ENCODE measurements at regions not wholly inside any gene's neighbourhood (a gene's known extent, or its start where the extent isn't known, plus 50 kb on each side); places are given as distances from the start of the nearest gene placed in this dataset.
"Not testable (repeated sequence)": the region's sequence is repeated elsewhere in the genome, so short reads cannot be mapped to it uniquely, and the experiment has no call there.

DNA sequence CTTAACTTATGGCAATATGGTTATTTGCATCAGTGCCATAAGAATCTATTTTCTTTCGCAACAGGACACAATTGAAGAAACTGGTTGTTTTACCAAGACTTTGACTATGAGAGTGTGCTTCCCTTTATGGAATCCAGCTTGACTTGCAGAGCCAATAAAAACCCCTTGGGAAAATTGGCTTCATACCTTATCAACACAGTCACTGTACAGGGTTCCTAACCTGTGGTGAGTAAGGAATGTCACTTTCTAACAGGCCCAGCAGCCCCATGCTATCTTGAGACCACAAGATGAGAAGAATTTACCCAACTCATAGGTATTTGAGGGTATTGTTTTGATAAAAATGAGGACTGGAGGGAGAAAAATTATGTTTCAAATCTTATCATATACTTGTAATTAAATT lies 418.5 kb upstream of the MAP2 start:
- TF ChIP-seq, protein P1, sequence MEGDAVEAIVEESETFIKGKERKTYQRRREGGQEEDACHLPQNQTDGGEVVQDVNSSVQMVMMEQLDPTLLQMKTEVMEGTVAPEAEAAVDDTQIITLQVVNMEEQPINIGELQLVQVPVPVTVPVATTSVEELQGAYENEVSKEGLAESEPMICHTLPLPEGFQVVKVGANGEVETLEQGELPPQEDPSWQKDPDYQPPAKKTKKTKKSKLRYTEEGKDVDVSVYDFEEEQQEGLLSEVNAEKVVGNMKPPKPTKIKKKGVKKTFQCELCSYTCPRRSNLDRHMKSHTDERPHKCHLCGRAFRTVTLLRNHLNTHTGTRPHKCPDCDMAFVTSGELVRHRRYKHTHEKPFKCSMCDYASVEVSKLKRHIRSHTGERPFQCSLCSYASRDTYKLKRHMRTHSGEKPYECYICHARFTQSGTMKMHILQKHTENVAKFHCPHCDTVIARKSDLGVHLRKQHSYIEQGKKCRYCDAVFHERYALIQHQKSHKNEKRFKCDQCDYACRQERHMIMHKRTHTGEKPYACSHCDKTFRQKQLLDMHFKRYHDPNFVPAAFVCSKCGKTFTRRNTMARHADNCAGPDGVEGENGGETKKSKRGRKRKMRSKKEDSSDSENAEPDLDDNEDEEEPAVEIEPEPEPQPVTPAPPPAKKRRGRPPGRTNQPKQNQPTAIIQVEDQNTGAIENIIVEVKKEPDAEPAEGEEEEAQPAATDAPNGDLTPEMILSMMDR (conservative IDR thresholded peaks at IDR 0.05 in 1 of 2, IDR thresholded peaks at IDR 0.05 in 1 of 2; ENCODE audit: low read depth in 1 of 2, low read length in 2 of 2) = no peak
- TF ChIP-seq EZH2 (IDR thresholded peaks at IDR 0.05; ENCODE audit: low read length, missing control alignments) = no peak

DNA sequence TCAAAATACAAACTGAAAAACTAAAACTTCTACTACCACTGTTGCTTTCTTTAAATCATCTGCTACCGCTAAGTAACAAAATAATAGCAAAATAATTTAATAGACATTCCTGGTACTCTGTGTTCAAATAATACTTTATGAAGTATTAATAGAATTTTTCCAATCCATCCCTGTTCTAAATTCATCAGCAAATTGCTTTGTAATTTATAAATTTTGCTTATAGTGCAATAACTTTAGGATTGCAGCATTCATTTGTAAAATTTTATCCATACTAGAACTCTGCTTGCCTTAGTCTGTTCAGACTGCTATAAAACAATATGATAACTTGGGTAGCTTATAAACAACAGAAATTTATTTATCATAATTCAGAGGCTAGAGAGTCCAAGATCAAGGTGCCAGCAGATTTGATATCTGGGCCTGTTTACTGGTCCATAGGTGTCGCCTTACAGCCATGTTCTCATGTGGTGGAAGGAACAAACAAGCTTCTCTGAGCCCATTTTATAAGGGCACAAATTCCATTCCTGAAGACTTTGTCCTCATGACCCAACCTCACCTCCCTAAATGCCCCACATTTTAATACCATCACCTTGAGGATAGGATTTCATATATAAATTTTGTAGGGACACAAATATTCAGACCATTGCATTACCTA lies 415.1 kb upstream of the MAP2 start:
- Histone ChIP-seq H3K36me3 (ENCODE audit: control insufficient read depth, insufficient read depth, low read length) (no peaks in the 10 kb centered on the region), H3K79me2 (ENCODE audit: control insufficient read depth, insufficient read depth, low read length) (no peaks in the 10 kb centered on the region), H3K4me1 (ENCODE audit: control insufficient read depth, extremely low read depth, insufficient read depth, low read length) (no peaks in the 10 kb centered on the region), H3K27me3 (ENCODE audit: control insufficient read depth, insufficient read depth, low read length) (no peaks in the 10 kb centered on the region), H3K9ac (ENCODE audit: insufficient read depth, low read length) (no peak overlapping the region), H2AFZ (ENCODE audit: low read length) (no peak overlapping the region), H3K4me2 (ENCODE audit: extremely low read depth, insufficient read depth, low read length) (no peak overlapping the region), H3K9me3 (ENCODE audit: control insufficient read depth, insufficient read depth, low read depth, low read length) (no peaks in the 10 kb centered on the region), H3K4me3 (replicated peaks in 1 of 4; ENCODE audit: control extremely low read depth in 1 of 4, insufficient read depth in 1 of 4, low read depth in 3 of 4, low read length in 4 of 4) (no peak overlapping the region), H3K27ac (ENCODE audit: insufficient read depth, low read length) (no peak overlapping the region), H4K20me1 (ENCODE audit: control insufficient read depth, extremely low read depth, insufficient read depth, low read length) (no peaks in the 10 kb centered on the region)
- TF ChIP-seq, protein P1 (conservative IDR thresholded peaks at IDR 0.05 in 1 of 2, IDR thresholded peaks at IDR 0.05 in 1 of 2; ENCODE audit: low read depth in 1 of 2, low read length in 2 of 2) = no peak
- TF ChIP-seq EZH2 (IDR thresholded peaks at IDR 0.05; ENCODE audit: low read length, missing control alignments) = no peak
- DNase-seq (ENCODE audit: low read depth in 2 of 2) = no peak

More for the DNA sequence above, 418.5 kb upstream of the MAP2 start:
- no peak overlapping the region for H3K9ac ChIP-seq (ENCODE audit: insufficient read depth, low read length)
- no peaks in the 10 kb centered on the region for H3K36me3 ChIP-seq (ENCODE audit: control insufficient read depth, insufficient read depth, low read length)
- no peaks in the 10 kb centered on the region for H3K9me3 ChIP-seq (ENCODE audit: control insufficient read depth, insufficient read depth, low read depth, low read length)
- H3K27ac ChIP-seq (ENCODE audit: insufficient read depth, low read length) = no peak overlapping the region
- no peak for DNase-seq (ENCODE audit: low read depth in 2 of 2)
- no peaks in the 10 kb centered on the region for H3K79me2 ChIP-seq (ENCODE audit: control insufficient read depth, insufficient read depth, low read length)
- no peak overlapping the region for H2AFZ ChIP-seq (ENCODE audit: low read length)
- H3K4me3 ChIP-seq (replicated peaks in 1 of 4; ENCODE audit: control extremely low read depth in 1 of 4, insufficient read depth in 1 of 4, low read depth in 3 of 4, low read length in 4 of 4) = no peak overlapping the region
- no peaks in the 10 kb centered on the region for H4K20me1 ChIP-seq (ENCODE audit: control insufficient read depth, extremely low read depth, insufficient read depth, low read length)
- H3K4me1 ChIP-seq (ENCODE audit: control insufficient read depth, extremely low read depth, insufficient read depth, low read length) = no peaks in the 10 kb centered on the region
- no peaks in the 10 kb centered on the region for H3K27me3 ChIP-seq (ENCODE audit: control insufficient read depth, insufficient read depth, low read length)
- no peak overlapping the region for H3K4me2 ChIP-seq (ENCODE audit: extremely low read depth, insufficient read depth, low read length)

DNA sequence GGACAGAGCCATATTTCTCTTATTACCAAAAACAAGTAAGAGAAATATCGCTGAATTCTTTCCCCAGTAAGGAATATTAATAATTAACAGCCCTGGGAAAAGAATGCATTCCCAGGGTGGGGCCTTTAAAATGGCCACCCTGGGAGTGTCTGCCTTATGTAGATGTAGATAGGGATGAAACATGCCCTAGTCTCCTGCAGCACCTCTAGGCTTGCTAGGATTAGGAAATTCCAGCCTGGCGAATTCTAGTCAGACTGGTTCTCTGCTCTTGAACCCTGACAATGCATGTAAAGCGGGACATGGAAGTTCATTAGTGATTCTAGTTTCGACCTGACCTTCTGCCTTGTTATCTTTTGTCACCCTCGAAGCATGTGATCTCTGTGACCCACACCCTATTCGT lies 405.2 kb upstream of the MAP2 start:
- H3K79me2 ChIP-seq (ENCODE audit: control insufficient read depth, insufficient read depth, low read length); H3K4me3 ChIP-seq (replicated peaks in 1 of 4; ENCODE audit: control extremely low read depth in 1 of 4, insufficient read depth in 1 of 4, low read depth in 3 of 4, low read length in 4 of 4); H3K27me3 ChIP-seq (ENCODE audit: control insufficient read depth, insufficient read depth, low read length); DNase-seq (ENCODE audit: low read depth in 2 of 2); H3K9ac ChIP-seq (ENCODE audit: insufficient read depth, low read length); H3K4me1 ChIP-seq (ENCODE audit: control insufficient read depth, extremely low read depth, insufficient read depth, low read length); H2AFZ ChIP-seq (ENCODE audit: low read length); H3K27ac ChIP-seq (ENCODE audit: insufficient read depth, low read length); H3K4me2 ChIP-seq (ENCODE audit: extremely low read depth, insufficient read depth, low read length); H3K36me3 ChIP-seq (ENCODE audit: control insufficient read depth, insufficient read depth, low read length); H4K20me1 ChIP-seq (ENCODE audit: control insufficient read depth, extremely low read depth, insufficient read depth, low read length); H3K9me3 ChIP-seq (ENCODE audit: control insufficient read depth, insufficient read depth, low read depth, low read length): not testable (repeated sequence)
